ENCODE measurements at regions not wholly inside any gene's neighbourhood (a gene's known extent, or its start where the extent isn't known, plus 50 kb on each side); places are given as distances from the start of the nearest gene placed in this dataset.

GRCh38 chr5:125367702-125368101, 621.3 kb upstream of the ZNF608 start:
- no peaks in the 10 kb centered on the region for H3K36me3 ChIP-seq (ENCODE audit: control insufficient read depth, insufficient read depth, low read length)
- H3K9me3 ChIP-seq (ENCODE audit: control insufficient read depth, low read depth, low read length) = no peaks in the 10 kb centered on the region
- H3K4me1 ChIP-seq (ENCODE audit: control insufficient read depth, insufficient read depth, low read length) = no peaks in the 10 kb centered on the region
- no peaks in the 10 kb centered on the region for H3K27me3 ChIP-seq (ENCODE audit: control insufficient read depth, insufficient read depth, low read length)
- no peak overlapping the region for H3K4me3 ChIP-seq (ENCODE audit: low read length)
- no CpG with 5 or more reads among the region's 1 CpG for WGBS (ENCODE audit: insufficient coverage, low lambda C conversion rate)
- DNase-seq = no peak
- no peak overlapping the region for H3K27ac ChIP-seq (ENCODE audit: low read length)

- Histone ChIP-seq H3K4me1 (ENCODE audit: control insufficient read depth, insufficient read depth, low read length) (no peaks in the 10 kb centered on the region), H3K36me3 (ENCODE audit: control insufficient read depth, insufficient read depth, low read length) (no peaks in the 10 kb centered on the region), H3K4me3 (ENCODE audit: low read length) (no peak overlapping the region), H3K27me3 (ENCODE audit: control insufficient read depth, insufficient read depth, low read length) (no peaks in the 10 kb centered on the region), H3K27ac (ENCODE audit: low read length) (no peak overlapping the region), H3K9me3 (ENCODE audit: control insufficient read depth, low read depth, low read length) (no peaks in the 10 kb centered on the region)
- no peak for DNase-seq
Observed at GRCh38 chr5:125370461-125371205, 624.2 kb upstream of the ZNF608 start.

GRCh38 chr5:125372694-125373631, 626.5 kb upstream of the ZNF608 start:
- Histone ChIP-seq H3K27ac (ENCODE audit: low read length) (no peak overlapping the region), H3K27me3 (ENCODE audit: control insufficient read depth, insufficient read depth, low read length) (no peaks in the 10 kb centered on the region), H3K4me1 (ENCODE audit: control insufficient read depth, insufficient read depth, low read length) (no peaks in the 10 kb centered on the region), H3K4me3 (ENCODE audit: low read length) (no peak overlapping the region), H3K36me3 (ENCODE audit: control insufficient read depth, insufficient read depth, low read length) (no peaks in the 10 kb centered on the region), H3K9me3 (ENCODE audit: control insufficient read depth, low read depth, low read length) (no peaks in the 10 kb centered on the region)
- WGBS (ENCODE audit: insufficient coverage, low lambda C conversion rate) = no CpG with 5 or more reads among the region's 6 CpGs
- peak in 1 of 2 donors; percentile 24 for DNase-seq

GRCh38 chr5:125375143-125375542, 628.7 kb upstream of the ZNF608 start:
- no CpG with 5 or more reads among the region's 1 CpG for WGBS (ENCODE audit: insufficient coverage, low lambda C conversion rate)
- Histone ChIP-seq H3K4me3 (ENCODE audit: low read length) (no peak overlapping the region), H3K9me3 (ENCODE audit: control insufficient read depth, low read depth, low read length) (no peaks in the 10 kb centered on the region), H3K27me3 (ENCODE audit: control insufficient read depth, insufficient read depth, low read length) (no peaks in the 10 kb centered on the region), H3K27ac (ENCODE audit: low read length) (no peak overlapping the region), H3K4me1 (ENCODE audit: control insufficient read depth, insufficient read depth, low read length) (no peaks in the 10 kb centered on the region), H3K36me3 (ENCODE audit: control insufficient read depth, insufficient read depth, low read length) (no peaks in the 10 kb centered on the region)
- no peak for DNase-seq

- Histone ChIP-seq H3K36me3 (ENCODE audit: control insufficient read depth, insufficient read depth, low read length) (no peaks in the 10 kb centered on the region), H3K4me3 (ENCODE audit: low read length) (no peak overlapping the region), H3K27ac (ENCODE audit: low read length) (no peak overlapping the region), H3K4me1 (ENCODE audit: control insufficient read depth, insufficient read depth, low read length) (no peaks in the 10 kb centered on the region), H3K9me3 (ENCODE audit: control insufficient read depth, low read depth, low read length) (no peaks in the 10 kb centered on the region), H3K27me3 (ENCODE audit: control insufficient read depth, insufficient read depth, low read length) (no peaks in the 10 kb centered on the region)
- WGBS (ENCODE audit: insufficient coverage, low lambda C conversion rate) = no CpG with 5 or more reads among the region's 12 CpGs
- DNase-seq = peak in 1 of 2 donors; percentile 21
Observed at GRCh38 chr5:125376059-125376641, 629.7 kb upstream of the ZNF608 start.

- H3K4me3 ChIP-seq (ENCODE audit: low read length) = no peak overlapping the region
- H3K4me1 ChIP-seq (ENCODE audit: control insufficient read depth, insufficient read depth, low read length) = no peaks in the 10 kb centered on the region
- H3K36me3 ChIP-seq (ENCODE audit: control insufficient read depth, insufficient read depth, low read length) = no peaks in the 10 kb centered on the region
- H3K9me3 ChIP-seq (ENCODE audit: control insufficient read depth, low read depth, low read length) = no peaks in the 10 kb centered on the region
- no peaks in the 10 kb centered on the region for H3K27me3 ChIP-seq (ENCODE audit: control insufficient read depth, insufficient read depth, low read length)
- no peak for DNase-seq
- H3K27ac ChIP-seq (ENCODE audit: low read length) = no peak overlapping the region
- no CpG with 5 or more reads among the region's 1 CpG for WGBS (ENCODE audit: insufficient coverage, low lambda C conversion rate)
Observed at GRCh38 chr5:125377141-125377540, 630.7 kb upstream of the ZNF608 start.

- Histone ChIP-seq H3K27ac (ENCODE audit: low read length) (no peak overlapping the region), H3K4me3 (ENCODE audit: low read length) (no peak overlapping the region), H3K27me3 (ENCODE audit: control insufficient read depth, insufficient read depth, low read length) (no peaks in the 10 kb centered on the region), H3K4me1 (ENCODE audit: control insufficient read depth, insufficient read depth, low read length) (no peaks in the 10 kb centered on the region), H3K9me3 (ENCODE audit: control insufficient read depth, low read depth, low read length) (no peaks in the 10 kb centered on the region), H3K36me3 (ENCODE audit: control insufficient read depth, insufficient read depth, low read length) (no peaks in the 10 kb centered on the region)
- no CpG with 5 or more reads among the region's 6 CpGs for WGBS (ENCODE audit: insufficient coverage, low lambda C conversion rate)
- no peak for DNase-seq
Observed at GRCh38 chr5:125381290-125381689, 634.9 kb upstream of the ZNF608 start.

- WGBS (ENCODE audit: insufficient coverage, low lambda C conversion rate) = 80% methylated on average over 1 of the region's 1 CpG
Observed at GRCh38 chr5:125384071-125384470, 637.6 kb upstream of the ZNF608 start.

GRCh38 chr5:125390326-125390725, 643.9 kb upstream of the ZNF608 start:
- Histone ChIP-seq H3K4me3 (ENCODE audit: low read length) (no peak overlapping the region), H3K36me3 (ENCODE audit: control insufficient read depth, insufficient read depth, low read length) (no peaks in the 10 kb centered on the region), H3K27me3 (ENCODE audit: control insufficient read depth, insufficient read depth, low read length) (no peaks in the 10 kb centered on the region), H3K4me1 (ENCODE audit: control insufficient read depth, insufficient read depth, low read length) (no peaks in the 10 kb centered on the region), H3K27ac (ENCODE audit: low read length) (no peak overlapping the region), H3K9me3 (ENCODE audit: control insufficient read depth, low read depth, low read length) (no peaks in the 10 kb centered on the region)
- no peak for DNase-seq
- WGBS (ENCODE audit: insufficient coverage, low lambda C conversion rate) = 83% methylated on average over 1 of the region's 2 CpGs

More at GRCh38 chr5:125384071-125384470, 637.6 kb upstream of the ZNF608 start:
- no peaks in the 10 kb centered on the region for H3K27me3 ChIP-seq (ENCODE audit: control insufficient read depth, insufficient read depth, low read length)
- H3K4me3 ChIP-seq (ENCODE audit: low read length) = no peak overlapping the region
- H3K36me3 ChIP-seq (ENCODE audit: control insufficient read depth, insufficient read depth, low read length) = no peaks in the 10 kb centered on the region
- H3K4me1 ChIP-seq (ENCODE audit: control insufficient read depth, insufficient read depth, low read length) = no peaks in the 10 kb centered on the region
- H3K9me3 ChIP-seq (ENCODE audit: control insufficient read depth, low read depth, low read length) = no peaks in the 10 kb centered on the region
- DNase-seq = no peak
- H3K27ac ChIP-seq (ENCODE audit: low read length) = no peak overlapping the region

GRCh38 chr5:125393221-125393815, 646.9 kb upstream of the ZNF608 start:
- H3K4me3 ChIP-seq (ENCODE audit: low read length) = no peak overlapping the region
- H3K27me3 ChIP-seq (ENCODE audit: control insufficient read depth, insufficient read depth, low read length) = no peaks in the 10 kb centered on the region
- H3K9me3 ChIP-seq (ENCODE audit: control insufficient read depth, low read depth, low read length) = no peaks in the 10 kb centered on the region
- H3K36me3 ChIP-seq (ENCODE audit: control insufficient read depth, insufficient read depth, low read length) = no peaks in the 10 kb centered on the region
- no peaks in the 10 kb centered on the region for H3K4me1 ChIP-seq (ENCODE audit: control insufficient read depth, insufficient read depth, low read length)
- H3K27ac ChIP-seq (ENCODE audit: low read length) = no peak overlapping the region
- no peak for DNase-seq
